Fibroblast of gingiva (primary cell): ENCODE measurements at regions not wholly inside any gene's neighbourhood (a gene's known extent, or its start where the extent isn't known, plus 50 kb on each side); places are given as distances from the start of the nearest gene placed in this dataset.
"Not testable (repeated sequence)": the region's sequence is repeated elsewhere in the genome, so short reads cannot be mapped to it uniquely, and the experiment has no call there.

ENCODE experiments used
- DNase-seq: peaks from one replicate; pipeline ENCODE4 v3.0.0-alpha.2; 2011; ENCODE audit warnings: low read depth

GRCh38 chr16:29199626-29200025 is 206.9 kb downstream of the NPIPB11 start:
- peak; percentile 57 for DNase-seq

DNA sequence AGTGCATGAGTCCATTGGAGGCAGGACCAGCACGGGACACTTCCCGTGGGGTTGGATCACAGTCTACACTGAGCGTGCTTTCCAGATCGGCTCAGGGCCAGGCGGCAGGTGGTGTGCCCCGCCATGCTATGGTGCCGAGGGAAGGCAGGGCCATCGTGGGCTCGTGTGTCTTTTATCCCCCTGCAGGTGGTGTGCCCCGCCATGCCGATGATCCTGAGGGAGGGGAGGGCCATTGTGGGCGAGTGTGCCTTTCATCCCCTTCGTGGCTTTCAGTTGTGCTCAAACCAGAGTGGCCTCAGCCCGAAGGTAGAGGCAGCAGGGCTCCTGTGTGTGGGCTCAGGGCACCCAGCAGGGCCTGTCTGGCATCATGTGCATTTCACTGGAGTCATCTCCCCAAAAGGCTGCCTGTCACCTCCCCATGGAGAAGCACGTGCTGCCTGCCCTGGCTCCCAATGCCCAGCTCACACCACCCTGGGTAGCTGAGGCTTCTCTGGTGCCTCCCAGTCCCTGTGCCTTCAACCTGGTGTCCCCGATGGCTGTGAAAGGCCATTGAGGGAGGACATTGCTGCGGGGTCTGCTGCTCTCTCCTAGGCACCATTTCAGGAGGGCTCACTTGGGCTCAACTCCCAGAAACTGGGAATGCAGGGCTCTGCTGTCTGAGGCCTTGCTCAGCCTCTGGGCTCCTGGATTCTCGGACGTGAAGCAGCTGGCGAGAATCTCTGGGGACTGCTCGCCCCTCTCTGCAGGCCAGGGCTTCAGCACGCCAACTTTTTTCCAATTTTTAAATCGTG is 207.6 kb downstream of the NPIPB11 start:
- no peak for DNase-seq

DNA sequence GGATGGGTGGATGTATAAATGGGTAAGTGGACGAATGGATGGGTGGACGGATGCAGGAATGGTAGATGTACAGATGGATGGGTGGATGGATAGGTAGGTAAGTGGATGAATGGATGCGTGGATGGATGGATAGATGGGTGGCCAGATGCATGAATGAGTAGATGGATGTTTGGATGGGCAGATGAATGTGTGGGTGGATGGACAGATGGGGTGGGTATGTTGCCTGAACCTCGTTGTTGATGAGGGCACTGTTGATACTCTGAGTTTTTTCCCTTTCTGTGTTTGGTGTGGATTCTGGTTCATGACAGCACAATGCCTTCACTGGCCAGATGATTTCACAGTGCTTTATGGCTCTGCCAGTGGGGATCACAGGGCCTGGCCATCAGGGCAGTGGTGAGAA is 208.3 kb downstream of the NPIPB11 start:
- no peak for DNase-seq

- DNase-seq: not testable (repeated sequence)
Observed at GRCh38 chr16:29197494-29198100, 208.9 kb downstream of the NPIPB11 start.

DNA sequence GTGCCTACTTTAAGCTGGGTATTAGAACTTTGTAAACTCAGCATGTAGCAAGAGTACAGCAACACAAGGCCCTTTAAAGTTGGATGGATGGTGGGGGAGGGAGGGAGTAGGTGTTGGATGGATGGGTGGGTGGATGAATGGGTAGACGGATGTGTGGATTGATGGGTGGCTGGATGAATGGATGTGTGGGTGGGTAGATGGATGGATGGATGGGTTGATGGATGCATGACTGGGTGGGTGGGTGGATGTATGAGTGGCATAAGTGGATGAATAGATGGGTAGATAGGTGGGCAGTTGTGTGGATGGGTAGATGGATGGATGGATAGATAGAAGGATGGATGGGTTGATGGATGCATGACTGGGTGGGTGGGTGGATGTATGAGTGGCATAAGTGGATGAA is 209.8 kb downstream of the NPIPB11 start:
- DNase-seq: not testable (repeated sequence)

DNA sequence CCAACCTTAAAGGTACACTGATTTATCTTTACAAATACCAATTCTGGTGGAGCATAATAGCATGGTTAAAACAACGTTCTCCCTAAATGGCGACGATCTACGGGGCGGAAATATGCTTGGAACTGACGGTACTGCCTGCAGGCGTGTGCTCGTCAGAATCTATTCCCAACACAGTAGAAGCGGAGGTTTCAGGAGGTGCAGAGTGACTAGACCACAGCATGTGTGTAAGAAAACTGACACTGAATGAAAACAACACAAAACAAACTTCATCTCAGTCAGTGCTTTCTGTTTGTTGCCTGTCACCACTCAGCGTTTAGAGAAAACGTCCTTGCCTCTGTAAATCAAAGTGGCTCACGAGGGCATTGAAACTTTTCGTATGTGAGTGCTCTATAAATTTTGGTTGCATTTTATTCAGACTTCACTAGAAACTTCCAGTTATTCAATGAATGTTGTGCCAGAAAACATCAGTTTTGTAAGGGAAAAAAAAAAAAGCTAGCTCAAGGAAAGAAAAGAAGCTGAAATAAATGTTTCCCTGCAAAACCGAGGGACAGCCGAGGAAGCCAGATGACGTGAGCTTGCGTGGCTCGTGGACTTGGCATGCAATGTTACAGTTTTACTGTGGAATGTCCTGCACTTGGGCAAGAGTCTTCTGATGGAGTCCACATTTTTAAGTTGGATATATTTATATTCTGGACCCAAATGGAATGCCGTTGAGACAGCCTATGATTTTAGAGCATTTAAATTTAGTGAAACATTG is 210.4 kb downstream of the LAT start:
- DNase-seq: peak; percentile 93

- not testable (repeated sequence) for DNase-seq
Observed at GRCh38 chr16:29194185-29194844, 209.5 kb downstream of the LAT start.

GRCh38 chr16:29193634-29194033 is 208.8 kb downstream of the LAT start:
- not testable (repeated sequence) for DNase-seq

- DNase-seq: not testable (repeated sequence)
Observed at GRCh38 chr16:29193248-29193574, 208.4 kb downstream of the LAT start.

GRCh38 chr16:29192329-29193247 is 207.7 kb downstream of the LAT start:
- no peak for DNase-seq

GRCh38 chr16:29191636-29192180 is 206.9 kb downstream of the LAT start:
- DNase-seq: not testable (repeated sequence)

- not testable (repeated sequence) for DNase-seq
Observed at GRCh38 chr16:29190553-29191431, 205.9 kb downstream of the LAT start.

- DNase-seq: not testable (repeated sequence)
Observed at GRCh38 chr16:29188806-29189205, 204.0 kb downstream of the LAT start.

DNA sequence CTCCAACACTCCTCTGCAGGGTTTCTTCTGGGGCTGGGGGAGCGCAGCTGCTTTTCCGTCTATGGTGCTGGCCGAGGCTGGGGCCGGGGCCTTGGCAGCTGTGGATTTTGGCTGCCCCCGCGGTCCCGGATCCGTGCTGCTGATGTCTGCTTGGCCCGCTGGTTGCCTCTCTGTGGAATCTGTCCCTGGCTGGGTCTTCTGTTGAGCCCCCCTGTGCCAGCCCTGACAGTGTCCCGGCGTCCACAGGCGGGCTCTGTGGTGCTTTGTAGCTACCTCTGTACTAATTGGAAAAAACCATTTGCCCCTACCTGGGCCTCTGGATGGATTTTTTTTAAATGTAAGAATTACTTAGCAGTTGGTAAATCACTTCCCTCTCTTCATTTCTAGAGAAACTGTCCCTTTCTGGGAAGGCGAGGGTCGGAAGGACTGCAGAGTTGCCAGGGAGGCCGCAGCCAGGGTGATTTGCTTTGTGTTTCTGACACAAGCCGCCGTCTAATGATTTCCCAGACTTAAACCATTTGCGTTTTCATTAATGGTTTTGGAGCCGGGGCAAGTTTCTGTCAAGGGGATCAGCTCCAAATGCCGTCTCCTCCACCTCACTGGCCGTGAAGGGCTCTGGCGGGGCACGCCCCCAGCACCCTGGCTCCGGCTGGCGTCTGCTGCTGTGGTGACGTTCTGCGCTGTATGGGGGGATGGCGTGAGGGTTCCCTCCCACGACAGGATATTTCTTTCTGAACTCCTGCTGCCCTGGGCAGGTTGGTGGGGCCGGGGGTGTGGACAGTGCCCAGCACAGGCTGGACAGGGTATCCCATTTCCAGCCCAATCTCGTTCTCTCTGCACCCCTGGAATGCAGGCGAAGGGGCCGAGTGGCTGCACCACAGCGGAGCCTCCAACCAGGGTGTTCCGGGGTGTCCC is 201.7 kb downstream of the LAT start:
- not testable (repeated sequence) for DNase-seq

DNA sequence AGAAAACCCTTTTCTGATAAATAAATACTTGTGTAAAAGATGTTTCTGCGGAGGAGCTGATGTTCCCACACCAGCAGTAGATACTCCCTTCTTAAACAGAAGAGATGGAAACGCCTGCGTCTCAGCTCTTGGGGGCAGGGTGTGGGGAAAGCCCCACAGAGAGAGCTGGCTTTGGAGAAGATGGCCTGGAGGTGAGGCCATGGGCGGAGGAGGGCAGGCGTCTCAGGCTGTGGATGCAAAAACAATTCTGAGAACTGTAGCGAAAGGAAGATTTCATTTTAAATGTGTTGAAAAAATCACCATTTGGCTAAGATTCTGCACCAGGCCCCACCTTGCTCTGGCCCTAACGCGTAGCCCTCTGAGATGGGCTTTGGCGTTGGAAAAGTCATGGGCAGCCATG is 201.0 kb downstream of the LAT start:
- DNase-seq: not testable (repeated sequence)

DNA sequence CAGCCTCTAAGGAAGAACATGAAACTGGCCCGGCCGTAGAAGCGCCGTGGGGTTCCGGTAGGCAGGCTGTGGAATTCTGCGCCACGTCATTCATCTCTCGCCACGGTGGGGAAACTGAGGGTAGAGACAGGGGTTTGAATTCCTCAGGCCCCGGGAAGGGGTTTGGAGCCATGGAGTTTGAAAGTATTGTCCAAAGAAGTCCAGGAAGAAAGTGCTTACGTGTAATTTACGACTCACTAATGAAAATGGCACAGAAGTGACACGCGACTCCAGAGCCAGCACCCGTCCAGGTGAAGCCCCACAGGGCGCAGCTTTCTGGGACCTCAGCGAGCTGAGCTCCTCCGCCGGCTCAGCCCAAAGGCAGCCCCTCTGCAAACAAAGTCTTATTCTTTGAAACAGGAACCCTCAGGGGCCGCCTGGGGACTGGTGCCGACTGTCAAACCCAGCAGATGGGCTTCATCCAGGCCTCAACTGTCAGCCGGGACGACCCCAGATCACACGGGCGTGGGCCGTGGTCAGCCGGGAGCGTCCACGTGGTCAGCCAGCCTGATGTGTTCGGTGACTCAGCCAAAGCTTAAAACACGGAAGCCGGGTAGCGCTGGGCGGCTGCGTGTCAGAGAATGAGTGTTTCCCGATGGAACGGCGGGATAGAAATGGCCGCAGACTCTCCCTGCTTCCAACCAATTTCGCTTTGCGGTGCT is 200.0 kb downstream of the LAT start:
- peak; percentile 7 for DNase-seq

- DNase-seq: not testable (repeated sequence)
Observed at GRCh38 chr16:29182940-29183868, 198.4 kb downstream of the LAT start.
